WTC11 (cell line): ENCODE measurements at regions not wholly inside any gene's neighbourhood (a gene's known extent, or its start where the extent isn't known, plus 50 kb on each side); places are given as distances from the start of the nearest gene placed in this dataset.
"Not testable (repeated sequence)": the region's sequence is repeated elsewhere in the genome, so short reads cannot be mapped to it uniquely, and the experiment has no call there.

Experiments used
- ATAC-seq: fragments of 200-7000 bp; cut with Tn5 transposase; 2 replicates; pipeline ENCODE4 v1.10.0; 2021; ENCODE audit warnings: mild to moderate bottlenecking, moderate library complexity
- CTCF ChIA-PET: fragments of 300-600 bp; sonication (Branson Sonifier 250); formaldehyde crosslinking; loops from one replicate; lab custom pipeline; 2021; ENCODE audit warnings: antibody characterized with exemption; lab: Charles Lee
- POLR2A ChIA-PET: fragments of 350-600 bp; sonication (Branson Sonifier 250); formaldehyde crosslinking; loops from one replicate; lab custom pipeline; 2021; ENCODE audit warnings: antibody characterized with exemption; lab: Charles Lee
- DNase-seq: peaks from one replicate; pipeline ENCODE4 v3.0.0; 2021; ENCODE audit warnings: low spot score
- H3K27ac Mint-ChIP-seq: 2 replicates; pipeline ENCODE4 v1.8.0; 2021; ENCODE audit warnings: mixed read lengths
- H3K27me3 Mint-ChIP-seq: 2 replicates; pipeline ENCODE4 v1.8.0; 2021; ENCODE audit warnings: low read depth, mild to moderate bottlenecking, moderate library complexity, mixed read lengths
- H3K36me3 Mint-ChIP-seq: 2 replicates; pipeline ENCODE4 v1.8.0; 2021; ENCODE audit warnings: mixed read lengths
- H3K4me1 Mint-ChIP-seq: 2 replicates; pipeline ENCODE4 v1.8.0; 2022; ENCODE audit warnings: mixed read lengths
- H3K4me3 Mint-ChIP-seq: 2 replicates; pipeline ENCODE4 v1.8.0; 2021; ENCODE audit warnings: mild to moderate bottlenecking, moderate library complexity, mixed read lengths
- H3K9me3 Mint-ChIP-seq: 2 replicates; pipeline ENCODE4 v1.8.0; 2021; ENCODE audit warnings: mixed read lengths
- ATF1 ChIP-seq: sonication (generic); formaldehyde crosslinking; IDR thresholded peaks from 2 replicates; pipeline ENCODE4 v1.8.1; 2023; ENCODE audit warnings: mild to moderate bottlenecking, moderate library complexity, missing genetic modification reagents
- ELF4 ChIP-seq: sonication (generic); formaldehyde crosslinking; IDR thresholded peaks from 2 replicates; pipeline ENCODE4 v1.8.1; 2022; ENCODE audit warnings: low read depth, mild to moderate bottlenecking, moderate library complexity, missing genetic modification reagents
- ETV6 ChIP-seq: sonication (generic); formaldehyde crosslinking; IDR thresholded peaks from 2 replicates; pipeline ENCODE4 v1.8.1; 2022; ENCODE audit warnings: mild to moderate bottlenecking, missing genetic modification reagents
- GRHL2 ChIP-seq: fragments of 250-450 bp; sonication (Bioruptor Pico); IDR thresholded peaks from 2 replicates; pipeline ENCODE4 v1.8.0; 2022; ENCODE audit warnings: mild to moderate bottlenecking, moderate library complexity; ENCODE audit not compliant: insufficient replicate concordance, severe bottlenecking
- JAZF1 ChIP-seq: fragments of 250-450 bp; sonication (Bioruptor Pico); IDR thresholded peaks from 2 replicates; pipeline ENCODE4 v1.9.0; 2021; ENCODE audit warnings: moderate library complexity, mild to moderate bottlenecking, inconsistent platforms
- NFYB ChIP-seq: sonication (generic); formaldehyde crosslinking; conservative IDR thresholded peaks from 2 replicates; pipeline ENCODE4 v1.8.0; 2022; ENCODE audit warnings: low read depth, missing genetic modification reagents
- NR1H2 ChIP-seq: sonication (generic); formaldehyde crosslinking; IDR thresholded peaks from 2 replicates; pipeline ENCODE4 v1.9.0; 2021; ENCODE audit warnings: mild to moderate bottlenecking, moderate library complexity, missing genetic modification reagents
- TCF7 ChIP-seq: sonication (generic); formaldehyde crosslinking; IDR thresholded peaks from 2 replicates; pipeline ENCODE4 v1.8.0; 2022; ENCODE audit warnings: mild to moderate bottlenecking, low read depth, missing genetic modification reagents, moderate library complexity
- TEAD1 ChIP-seq: sonication (generic); formaldehyde crosslinking; IDR thresholded peaks from 2 replicates; pipeline ENCODE4 v1.8.0; 2022; ENCODE audit warnings: mild to moderate bottlenecking, missing genetic modification reagents
- TP53 ChIP-seq: sonication (generic); formaldehyde crosslinking; IDR thresholded peaks from 2 replicates; pipeline ENCODE4 v1.8.1; 2023; ENCODE audit warnings: mild to moderate bottlenecking, missing genetic modification reagents
- ZBTB21 ChIP-seq: sonication (generic); formaldehyde crosslinking; IDR thresholded peaks from 2 replicates; pipeline ENCODE4 v1.8.1; 2023; ENCODE audit warnings: mild to moderate bottlenecking, missing genetic modification reagents, borderline replicate concordance
- ZNF121 ChIP-seq: sonication (generic); formaldehyde crosslinking; IDR thresholded peaks from 2 replicates; pipeline ENCODE4 v1.8.0; 2023; ENCODE audit warnings: missing genetic modification reagents
- ZNF138 ChIP-seq: sonication (generic); formaldehyde crosslinking; conservative IDR thresholded peaks from 2 replicates; pipeline ENCODE4 v1.8.1; 2022; ENCODE audit warnings: mild to moderate bottlenecking, moderate library complexity, missing genetic modification reagents
- ZNF219 ChIP-seq: sonication (generic); formaldehyde crosslinking; IDR thresholded peaks from 2 replicates; pipeline ENCODE4 v1.8.0; 2023; ENCODE audit warnings: missing genetic modification reagents, mild to moderate bottlenecking, borderline replicate concordance
- TF ChIP-seq, protein P1 (sequence below): fragments of 250-450 bp; sonication (Bioruptor Pico); IDR thresholded peaks from 2 replicates; pipeline ENCODE4 v2.1.2; 2022; ENCODE audit warnings: mild to moderate bottlenecking, moderate library complexity
- TF ChIP-seq, protein P2 (sequence below): sonication (generic); formaldehyde crosslinking; IDR thresholded peaks from 2 replicates; pipeline ENCODE4 v1.8.0; 2022; ENCODE audit warnings: mild to moderate bottlenecking, missing genetic modification reagents
- TF ChIP-seq, protein P3 (sequence below): sonication (generic); formaldehyde crosslinking; IDR thresholded peaks from 2 replicates; pipeline ENCODE4 v1.8.1; 2022; ENCODE audit warnings: low read depth, missing genetic modification reagents, borderline replicate concordance
- TF ChIP-seq, protein P4 (sequence below): sonication (generic); formaldehyde crosslinking; IDR thresholded peaks from 2 replicates; pipeline ENCODE4 v1.8.0; 2022; ENCODE audit warnings: mild to moderate bottlenecking, missing genetic modification reagents
- TF ChIP-seq, protein P5 (sequence below): sonication (generic); formaldehyde crosslinking; IDR thresholded peaks from 2 replicates; pipeline ENCODE4 v1.8.1; 2023; ENCODE audit warnings: mild to moderate bottlenecking, moderate library complexity, missing genetic modification reagents

DNA sequence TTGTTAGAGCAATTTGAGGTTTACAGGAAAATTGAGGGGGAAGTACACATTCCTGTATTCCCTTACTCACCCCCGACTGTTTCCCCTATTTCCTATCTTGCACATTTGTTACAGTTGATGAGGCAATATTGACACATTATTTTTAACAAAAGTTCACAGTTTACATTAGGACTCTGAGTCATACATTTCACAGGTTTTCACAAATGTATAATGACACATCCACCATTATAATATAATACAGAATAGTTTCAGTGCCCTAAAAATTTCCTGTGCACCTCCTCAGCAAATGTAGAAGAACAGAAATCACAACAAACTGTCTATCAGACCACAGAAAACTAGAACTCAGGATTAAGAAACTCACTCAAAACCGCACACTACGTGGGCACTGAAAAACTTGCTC is 160.6 kb upstream of the RMP24 start:
- ChIA-PET CTCF (no interaction called here), POLR2A (no interaction called here)
- H3K27me3 Mint-ChIP-seq: no peaks in the 10 kb centered on the region
- H3K27ac Mint-ChIP-seq: no peak overlapping the region
- peaks cover 10% of the 10 kb centered on the region; the same call in 1 of the 2 replicates for H3K4me1 Mint-ChIP-seq
- peaks cover 27% of the 10 kb centered on the region for H3K9me3 Mint-ChIP-seq
- peaks cover 5% of the 10 kb centered on the region; the same call in 1 of the 2 replicates for H3K36me3 Mint-ChIP-seq
- H3K4me3 Mint-ChIP-seq: no peak overlapping the region
- no peak for ATAC-seq
- TF ChIP-seq ZNF121 (CRISPR knock-in tag): no peak
- TF ChIP-seq, protein P1, sequence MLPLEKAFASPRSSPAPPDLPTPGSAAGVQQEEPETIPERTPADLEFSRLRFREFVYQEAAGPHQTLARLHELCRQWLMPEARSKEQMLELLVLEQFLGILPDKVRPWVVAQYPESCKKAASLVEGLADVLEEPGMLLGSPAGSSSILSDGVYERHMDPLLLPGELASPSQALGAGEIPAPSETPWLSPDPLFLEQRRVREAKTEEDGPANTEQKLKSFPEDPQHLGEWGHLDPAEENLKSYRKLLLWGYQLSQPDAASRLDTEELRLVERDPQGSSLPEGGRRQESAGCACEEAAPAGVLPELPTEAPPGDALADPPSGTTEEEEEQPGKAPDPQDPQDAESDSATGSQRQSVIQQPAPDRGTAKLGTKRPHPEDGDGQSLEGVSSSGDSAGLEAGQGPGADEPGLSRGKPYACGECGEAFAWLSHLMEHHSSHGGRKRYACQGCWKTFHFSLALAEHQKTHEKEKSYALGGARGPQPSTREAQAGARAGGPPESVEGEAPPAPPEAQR (CRISPR knock-in tag): no peak
- no peak for TF ChIP-seq ZNF138 (CRISPR knock-in tag)
- TF ChIP-seq JAZF1 (CRISPR knock-in tag): no peak
- TF ChIP-seq ZNF219: no peak
- TF ChIP-seq, protein P2, sequence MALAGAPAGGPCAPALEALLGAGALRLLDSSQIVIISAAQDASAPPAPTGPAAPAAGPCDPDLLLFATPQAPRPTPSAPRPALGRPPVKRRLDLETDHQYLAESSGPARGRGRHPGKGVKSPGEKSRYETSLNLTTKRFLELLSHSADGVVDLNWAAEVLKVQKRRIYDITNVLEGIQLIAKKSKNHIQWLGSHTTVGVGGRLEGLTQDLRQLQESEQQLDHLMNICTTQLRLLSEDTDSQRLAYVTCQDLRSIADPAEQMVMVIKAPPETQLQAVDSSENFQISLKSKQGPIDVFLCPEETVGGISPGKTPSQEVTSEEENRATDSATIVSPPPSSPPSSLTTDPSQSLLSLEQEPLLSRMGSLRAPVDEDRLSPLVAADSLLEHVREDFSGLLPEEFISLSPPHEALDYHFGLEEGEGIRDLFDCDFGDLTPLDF: no peak
- TF ChIP-seq, protein P3, sequence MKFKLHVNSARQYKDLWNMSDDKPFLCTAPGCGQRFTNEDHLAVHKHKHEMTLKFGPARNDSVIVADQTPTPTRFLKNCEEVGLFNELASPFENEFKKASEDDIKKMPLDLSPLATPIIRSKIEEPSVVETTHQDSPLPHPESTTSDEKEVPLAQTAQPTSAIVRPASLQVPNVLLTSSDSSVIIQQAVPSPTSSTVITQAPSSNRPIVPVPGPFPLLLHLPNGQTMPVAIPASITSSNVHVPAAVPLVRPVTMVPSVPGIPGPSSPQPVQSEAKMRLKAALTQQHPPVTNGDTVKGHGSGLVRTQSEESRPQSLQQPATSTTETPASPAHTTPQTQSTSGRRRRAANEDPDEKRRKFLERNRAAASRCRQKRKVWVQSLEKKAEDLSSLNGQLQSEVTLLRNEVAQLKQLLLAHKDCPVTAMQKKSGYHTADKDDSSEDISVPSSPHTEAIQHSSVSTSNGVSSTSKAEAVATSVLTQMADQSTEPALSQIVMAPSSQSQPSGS (CRISPR knock-in tag): no peak
- no peak for TF ChIP-seq ZBTB21
- TF ChIP-seq, protein P4, sequence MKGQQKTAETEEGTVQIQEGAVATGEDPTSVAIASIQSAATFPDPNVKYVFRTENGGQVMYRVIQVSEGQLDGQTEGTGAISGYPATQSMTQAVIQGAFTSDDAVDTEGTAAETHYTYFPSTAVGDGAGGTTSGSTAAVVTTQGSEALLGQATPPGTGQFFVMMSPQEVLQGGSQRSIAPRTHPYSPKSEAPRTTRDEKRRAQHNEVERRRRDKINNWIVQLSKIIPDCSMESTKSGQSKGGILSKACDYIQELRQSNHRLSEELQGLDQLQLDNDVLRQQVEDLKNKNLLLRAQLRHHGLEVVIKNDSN (CRISPR knock-in tag): no peak
- TF ChIP-seq NFYB: no peak
- TF ChIP-seq ELF4 (CRISPR knock-in tag): no peak
- no peak for TF ChIP-seq ETV6 (CRISPR knock-in tag)
- TF ChIP-seq, all 79 proteins: peak for 0
- DNase-seq: no peak

DNA sequence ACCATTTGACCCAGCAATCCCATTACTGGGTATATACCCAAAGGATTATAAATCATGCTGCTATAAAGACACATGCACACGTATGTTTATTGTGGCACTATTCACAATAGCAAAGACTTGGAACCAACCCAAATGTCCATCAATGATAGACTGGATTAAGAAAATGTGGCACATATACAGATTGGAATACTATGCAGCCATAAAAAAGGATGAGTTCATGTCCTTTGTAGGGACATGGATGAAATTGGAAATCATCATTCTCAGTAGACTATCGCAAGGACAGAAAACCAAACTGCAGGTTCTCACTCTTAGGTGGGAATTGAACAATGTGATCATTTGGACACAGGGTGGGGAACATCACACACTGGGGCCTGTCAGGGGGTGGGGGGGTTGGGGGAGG is 157.5 kb upstream of the RMP24 start:
- ATAC-seq, H3K27ac Mint-ChIP-seq, H3K36me3 Mint-ChIP-seq, CTCF ChIA-PET, POLR2A ChIA-PET, H3K4me3 Mint-ChIP-seq, H3K27me3 Mint-ChIP-seq, DNase-seq: not testable (repeated sequence)
- peaks cover 17% of the 10 kb centered on the region for H3K4me1 Mint-ChIP-seq
- H3K9me3 Mint-ChIP-seq: peaks cover 14% of the 10 kb centered on the region

DNA sequence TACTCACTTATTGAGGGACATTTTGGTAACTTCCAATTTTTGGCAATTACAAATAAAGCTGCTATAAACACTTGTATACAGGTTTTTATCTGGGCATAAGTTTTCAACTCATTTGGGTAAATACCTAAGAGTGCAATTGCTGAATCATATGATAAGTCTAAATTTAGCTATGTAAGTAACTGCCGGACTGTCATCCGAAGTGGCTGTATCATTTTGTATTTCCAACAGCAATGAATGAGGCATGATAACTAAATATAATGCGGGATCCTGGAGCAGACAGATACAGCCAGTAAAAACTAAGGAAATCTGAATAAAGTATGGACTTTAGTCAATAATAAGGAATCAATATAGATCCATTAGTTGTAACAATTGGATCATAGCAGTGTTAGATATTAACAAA is 156.5 kb upstream of the RMP24 start:
- Mint-ChIP-seq H3K4me3 (no peak overlapping the region), H3K4me1 (peaks cover 17% of the 10 kb centered on the region), H3K36me3 (peaks cover 13% of the 10 kb centered on the region), H3K27me3 (no peaks in the 10 kb centered on the region), H3K9me3 (peaks cover 15% of the 10 kb centered on the region), H3K27ac (no peak overlapping the region)
- DNase-seq (no peak), ATAC-seq (no peak)
- ChIA-PET POLR2A (interaction anchor here (0.6 kb wide), 1 partner anchor 10 kb away, joined by 3 read pairs; no protein-coding TSS in a partner anchor), CTCF (interaction anchor here (1.9 kb wide), 1 partner anchor 134 kb away, joined by 6 read pairs; no protein-coding TSS in a partner anchor)
- TF ChIP-seq TCF7 (CRISPR knock-in tag) (no peak), ATF1 (CRISPR knock-in tag) (no peak), GRHL2 (CRISPR knock-in tag) (no peak), TP53 (CRISPR knock-in tag) (no peak), TEAD1 (no peak), ZNF219 (no peak), NR1H2 (no peak)
- TF ChIP-seq, protein P5, sequence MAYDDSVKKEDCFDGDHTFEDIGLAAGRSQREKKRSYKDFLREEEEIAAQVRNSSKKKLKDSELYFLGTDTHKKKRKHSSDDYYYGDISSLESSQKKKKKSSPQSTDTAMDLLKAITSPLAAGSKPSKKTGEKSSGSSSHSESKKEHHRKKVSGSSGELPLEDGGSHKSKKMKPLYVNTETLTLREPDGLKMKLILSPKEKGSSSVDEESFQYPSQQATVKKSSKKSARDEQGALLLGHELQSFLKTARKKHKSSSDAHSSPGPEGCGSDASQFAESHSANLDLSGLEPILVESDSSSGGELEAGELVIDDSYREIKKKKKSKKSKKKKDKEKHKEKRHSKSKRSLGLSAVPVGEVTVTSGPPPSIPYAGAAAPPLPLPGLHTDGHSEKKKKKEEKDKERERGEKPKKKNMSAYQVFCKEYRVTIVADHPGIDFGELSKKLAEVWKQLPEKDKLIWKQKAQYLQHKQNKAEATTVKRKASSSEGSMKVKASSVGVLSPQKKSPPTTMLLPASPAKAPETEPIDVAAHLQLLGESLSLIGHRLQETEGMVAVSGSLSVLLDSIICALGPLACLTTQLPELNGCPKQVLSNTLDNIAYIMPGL (CRISPR knock-in tag): no peak
